Body of pancreas (tissue), 4 donors: ENCODE measurements at regions not wholly inside any gene's neighbourhood (a gene's known extent, or its start where the extent isn't known, plus 50 kb on each side); places are given as distances from the start of the nearest gene placed in this dataset.

Experiments
- POLR2A ChIP-seq, 3 donors: fragments of 450-650 bp; IDR thresholded peaks; one replicate each; pipeline ENCODE4 v1.6.1; 2016; ENCODE audit warnings: antibody characterized with exemption in 3 of 3, mild to moderate bottlenecking in 2 of 3
- TF ChIP-seq, protein P1 (sequence below), 7 experiments: fragments of 450-650 bp in 4 of 7; fragments of 200-600 bp in 3 of 7; sonication (generic) in 3 of 7; IDR thresholded peaks; one replicate each; pipeline ENCODE4 v1.5.1; 2016 to 2019; ENCODE audit warnings: antibody characterized with exemption in 7 of 7

DNA sequence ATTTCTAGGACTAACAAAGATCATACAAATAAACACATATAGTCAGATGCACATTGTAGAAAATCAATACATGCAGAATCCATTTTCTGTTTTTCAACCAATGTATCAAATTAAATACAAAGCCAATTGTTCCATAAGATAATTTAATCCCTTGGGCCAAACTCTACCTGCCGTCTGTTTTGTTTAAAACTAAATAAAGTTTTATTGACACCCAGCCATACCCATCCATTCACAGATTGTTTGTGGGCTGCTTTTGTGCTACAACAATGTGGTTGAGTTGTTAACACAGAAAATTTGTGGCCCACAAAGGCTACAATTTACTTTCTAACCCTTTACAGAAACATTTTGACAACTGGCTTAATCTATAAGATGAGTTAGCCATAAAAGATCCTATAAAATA lies 484.0 kb upstream of the ID2 start:
- TF ChIP-seq, protein P1, sequence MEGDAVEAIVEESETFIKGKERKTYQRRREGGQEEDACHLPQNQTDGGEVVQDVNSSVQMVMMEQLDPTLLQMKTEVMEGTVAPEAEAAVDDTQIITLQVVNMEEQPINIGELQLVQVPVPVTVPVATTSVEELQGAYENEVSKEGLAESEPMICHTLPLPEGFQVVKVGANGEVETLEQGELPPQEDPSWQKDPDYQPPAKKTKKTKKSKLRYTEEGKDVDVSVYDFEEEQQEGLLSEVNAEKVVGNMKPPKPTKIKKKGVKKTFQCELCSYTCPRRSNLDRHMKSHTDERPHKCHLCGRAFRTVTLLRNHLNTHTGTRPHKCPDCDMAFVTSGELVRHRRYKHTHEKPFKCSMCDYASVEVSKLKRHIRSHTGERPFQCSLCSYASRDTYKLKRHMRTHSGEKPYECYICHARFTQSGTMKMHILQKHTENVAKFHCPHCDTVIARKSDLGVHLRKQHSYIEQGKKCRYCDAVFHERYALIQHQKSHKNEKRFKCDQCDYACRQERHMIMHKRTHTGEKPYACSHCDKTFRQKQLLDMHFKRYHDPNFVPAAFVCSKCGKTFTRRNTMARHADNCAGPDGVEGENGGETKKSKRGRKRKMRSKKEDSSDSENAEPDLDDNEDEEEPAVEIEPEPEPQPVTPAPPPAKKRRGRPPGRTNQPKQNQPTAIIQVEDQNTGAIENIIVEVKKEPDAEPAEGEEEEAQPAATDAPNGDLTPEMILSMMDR (IDR thresholded peaks at IDR 0.05): no peak
- no peak for TF ChIP-seq POLR2A (IDR thresholded peaks at IDR 0.05)
